Dermis microvascular lymphatic vessel endothelial cell (primary cell): ENCODE measurements at regions not wholly inside any gene's neighbourhood (a gene's known extent, or its start where the extent isn't known, plus 50 kb on each side); places are given as distances from the start of the nearest gene placed in this dataset.

ENCODE experiments used
- DNase-seq, 2 donors: peaks; one replicate each; pipeline versions ENCODE4 v3.0.0 to v3.0.0-alpha.2; 2010; ENCODE audit warnings: low read depth in 2 of 2

- DNase-seq = no peak
These were observed 118.5 kb upstream of the KCNMB2 start for GRCh38 chr3:178417736-178418135.

GRCh38 chr3:178419071-178419470 lies 117.2 kb upstream of the KCNMB2 start:
- no peak for DNase-seq

- DNase-seq = no peak
These were observed 116.2 kb upstream of the KCNMB2 start for GRCh38 chr3:178420033-178420432.

- DNase-seq = no peak
These were observed 115.2 kb upstream of the KCNMB2 start for GRCh38 chr3:178421069-178421468.

GRCh38 chr3:178422406-178422805 lies 113.8 kb upstream of the KCNMB2 start:
- no peak for DNase-seq

- DNase-seq = no peak
These were observed 108.2 kb upstream of the KCNMB2 start for GRCh38 chr3:178428037-178428436.

GRCh38 chr3:178434206-178434805 lies 101.9 kb upstream of the KCNMB2 start:
- DNase-seq = peak in 1 of 2 donors; percentile 1

- DNase-seq = no peak
These were observed 100.7 kb upstream of the KCNMB2 start for GRCh38 chr3:178435575-178435974.

GRCh38 chr3:178436773-178437172 lies 99.5 kb upstream of the KCNMB2 start:
- peak; percentile 12 to 29 for DNase-seq

- DNase-seq = no peak
These were observed 99.0 kb upstream of the KCNMB2 start for GRCh38 chr3:178437236-178437635.

- DNase-seq = peak in 1 of 2 donors; percentile 11
These were observed 96.7 kb upstream of the KCNMB2 start for GRCh38 chr3:178439504-178439903.

- DNase-seq = no peak
These were observed 96.2 kb upstream of the KCNMB2 start for GRCh38 chr3:178440043-178440442.

- peak in 1 of 2 donors; percentile 10 for DNase-seq
These were observed 92.6 kb upstream of the KCNMB2 start for GRCh38 chr3:178443634-178444033.

GRCh38 chr3:178445139-178445538 lies 91.1 kb upstream of the KCNMB2 start:
- no peak for DNase-seq

- DNase-seq = no peak
These were observed 90.2 kb upstream of the KCNMB2 start for GRCh38 chr3:178446059-178446458.

GRCh38 chr3:178450476-178450875 lies 85.8 kb upstream of the KCNMB2 start:
- no peak for DNase-seq

- DNase-seq = no peak
These were observed 84.4 kb upstream of the KCNMB2 start for GRCh38 chr3:178451799-178452198.

- DNase-seq = no peak
These were observed 81.5 kb upstream of the KCNMB2 start for GRCh38 chr3:178454726-178455125.

GRCh38 chr3:178455226-178455625 lies 81.0 kb upstream of the KCNMB2 start:
- DNase-seq = no peak

- no peak for DNase-seq
These were observed 80.3 kb upstream of the KCNMB2 start for GRCh38 chr3:178455946-178456345.

GRCh38 chr3:178456621-178457285 lies 79.5 kb upstream of the KCNMB2 start:
- no peak for DNase-seq

GRCh38 chr3:178457511-178457910 lies 78.7 kb upstream of the KCNMB2 start:
- DNase-seq = no peak

- DNase-seq = no peak
These were observed 77.8 kb upstream of the KCNMB2 start for GRCh38 chr3:178458313-178459037.
